GM18507 (cell line): ENCODE measurements at regions not wholly inside any gene's neighbourhood (a gene's known extent, or its start where the extent isn't known, plus 50 kb on each side); places are given as distances from the start of the nearest gene placed in this dataset.
"Not testable (repeated sequence)": the region's sequence is repeated elsewhere in the genome, so short reads cannot be mapped to it uniquely, and the experiment has no call there.

Experiments
- DNase-seq: peaks from one replicate; pipeline ENCODE4 v3.0.0; 2011; ENCODE audit warnings: low read depth; ENCODE audit not compliant: insufficient read length; ENCODE audit errors: extremely low spot score
- FAIRE-seq: peaks from 2 replicates; lab custom pipeline; 2011; peaks lifted over from hg19 to GRCh38; lab: Jason Lieb, UNC

DNA sequence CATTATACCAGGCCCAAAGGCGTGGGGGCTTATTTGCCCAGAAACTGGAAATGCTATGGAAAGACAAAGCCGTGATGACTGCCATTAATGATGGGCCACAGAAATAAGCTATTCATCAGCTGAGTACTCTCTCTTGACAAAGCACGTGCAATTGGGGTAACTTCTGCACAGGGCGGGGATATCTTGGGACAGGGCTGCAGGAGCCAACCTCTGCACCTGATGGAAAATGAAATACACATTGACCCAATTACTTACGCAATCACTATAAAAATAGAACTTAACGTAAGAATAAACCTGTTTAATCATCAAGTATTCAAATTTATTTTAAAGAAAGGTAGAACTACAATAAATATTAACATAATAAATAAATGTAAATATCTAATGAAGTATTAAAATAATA, 180.1 kb upstream of the NTF3 start:
- no peak for DNase-seq
- no peak for FAIRE-seq

GRCh38 chr12:5254703-5255102, 177.2 kb upstream of the NTF3 start:
- FAIRE-seq (no peak), DNase-seq (no peak)

DNA sequence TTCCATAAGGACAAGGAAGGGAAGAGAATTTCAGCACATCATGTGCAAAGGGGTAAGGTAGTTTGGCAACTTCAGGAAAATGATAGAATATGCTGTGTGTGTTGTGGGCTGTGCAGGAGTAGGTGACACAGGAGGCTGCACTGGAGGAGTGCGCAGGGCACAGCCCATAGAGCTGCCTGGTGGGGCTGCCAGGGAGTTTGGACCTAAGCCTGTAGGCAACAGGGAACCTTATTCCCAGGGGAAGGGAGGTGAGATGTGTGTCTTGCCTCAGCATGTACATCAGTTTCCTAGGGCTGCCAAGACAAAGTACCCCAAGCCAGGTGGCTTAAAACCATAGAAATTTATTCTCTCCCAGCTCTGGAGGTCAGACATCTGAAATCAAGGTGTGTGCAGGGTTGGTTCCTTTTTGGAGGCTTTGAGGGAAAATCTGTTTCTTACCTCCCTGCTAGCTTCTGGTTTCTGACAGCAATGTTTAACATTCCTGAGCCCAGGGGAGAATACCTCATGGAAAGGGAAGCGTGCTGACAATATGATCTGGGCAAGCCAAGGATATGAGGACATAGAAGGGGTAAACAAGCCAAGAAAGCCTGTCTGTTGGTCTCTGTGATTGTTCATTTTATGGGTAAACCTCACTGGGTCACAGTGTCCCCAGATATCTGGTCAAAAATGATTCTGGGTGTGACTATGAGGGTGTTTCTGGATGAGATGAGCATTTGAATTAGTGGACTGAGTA, 174.0 kb upstream of the NTF3 start:
- DNase-seq (no peak), FAIRE-seq (no peak)

DNA sequence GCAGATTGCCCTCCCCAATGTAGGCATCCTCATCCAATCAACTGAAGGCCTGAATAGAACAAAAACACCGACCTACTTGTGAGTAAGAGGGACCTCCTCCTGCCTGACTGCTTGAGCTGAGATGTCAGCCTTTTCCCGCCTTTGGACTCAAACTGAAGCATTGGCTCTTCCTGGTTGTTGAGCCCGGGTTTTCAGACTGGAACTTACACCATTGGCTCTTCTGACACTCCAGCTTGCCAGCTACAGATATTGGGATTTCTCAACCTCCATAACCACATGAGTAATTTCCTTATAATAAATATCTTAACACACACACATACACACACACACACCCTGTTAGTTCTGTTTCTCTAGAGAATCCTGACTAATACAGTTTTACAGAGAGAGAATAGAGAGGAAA, 173.4 kb upstream of the NTF3 start:
- DNase-seq (no peak), FAIRE-seq (no peak)

DNA sequence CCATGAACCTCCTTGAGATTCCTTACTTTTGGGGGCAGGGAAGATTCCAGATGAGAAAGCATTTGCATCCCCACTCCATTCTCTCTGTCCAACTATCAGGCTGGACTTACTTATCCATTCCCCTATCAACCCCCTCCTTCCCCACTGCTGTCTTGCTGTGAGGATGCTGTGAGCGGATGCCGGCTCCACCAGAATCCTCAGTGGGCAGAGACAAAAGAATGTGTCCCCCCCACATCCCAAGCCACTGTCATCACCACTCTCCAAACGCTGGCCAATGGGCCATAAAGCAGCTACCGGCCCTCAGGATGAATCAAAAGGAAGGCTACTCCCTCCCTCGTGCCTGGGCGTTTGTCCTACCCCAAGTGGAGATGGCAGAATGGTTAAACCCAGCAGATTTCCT, 173.0 kb upstream of the NTF3 start:
- DNase-seq (no peak), FAIRE-seq (no peak)

- DNase-seq (no peak), FAIRE-seq (no peak)
Measured at GRCh38 chr12:5259523-5259922, 172.4 kb upstream of the NTF3 start.

- DNase-seq, result no peak
- no peak for FAIRE-seq
Measured at GRCh38 chr12:5260086-5260485, 171.8 kb upstream of the NTF3 start.

- FAIRE-seq, result no peak
- DNase-seq, result no peak
Measured at GRCh38 chr12:5260591-5261086, 171.3 kb upstream of the NTF3 start.

- FAIRE-seq, result no peak
- no peak for DNase-seq
Measured at GRCh38 chr12:5262450-5262849, 169.5 kb upstream of the NTF3 start.

- no peak for DNase-seq
- no peak for FAIRE-seq
Measured at GRCh38 chr12:5262885-5263284, 169.0 kb upstream of the NTF3 start.

GRCh38 chr12:5264006-5264405, 167.9 kb upstream of the NTF3 start:
- FAIRE-seq (no peak), DNase-seq (no peak)

DNA sequence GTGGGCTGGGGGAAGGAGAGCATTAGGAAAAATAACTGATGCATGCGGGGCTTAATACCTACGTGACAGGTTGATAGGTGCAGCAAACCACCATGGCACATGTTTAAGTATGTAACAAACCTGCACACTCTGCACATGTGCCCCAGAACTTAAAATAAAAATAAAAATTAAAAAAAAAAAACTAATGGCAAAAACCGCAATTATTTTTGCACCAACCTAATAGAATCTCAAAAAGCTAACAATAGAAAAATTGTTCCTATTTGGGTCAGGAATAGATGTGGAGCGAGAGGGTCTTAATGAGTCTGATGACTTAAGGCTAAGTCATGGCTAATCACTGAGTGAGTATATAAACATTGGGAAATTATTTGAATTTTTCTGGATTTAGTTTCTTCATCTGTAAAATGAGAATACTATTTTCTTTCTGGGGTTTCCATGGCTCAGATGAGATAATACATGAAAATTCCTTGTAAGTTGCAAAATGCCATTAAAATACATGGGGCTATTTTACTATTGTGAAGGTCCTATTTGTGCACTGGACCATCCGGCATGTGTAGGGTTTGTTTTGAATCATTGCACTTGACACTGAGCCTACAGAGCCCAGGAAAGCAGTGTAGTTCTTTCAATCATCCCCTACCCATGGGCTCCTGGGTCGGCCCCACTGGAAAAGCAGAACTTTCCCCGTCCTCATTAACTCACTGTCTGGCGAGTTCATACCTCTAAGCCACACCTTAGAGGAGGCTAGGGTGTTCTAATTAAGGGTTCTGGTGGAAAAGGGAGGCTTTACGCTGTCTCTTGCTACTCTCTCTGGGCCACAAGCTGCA, 164.1 kb upstream of the NTF3 start:
- no peak for DNase-seq
- FAIRE-seq, result no peak

- FAIRE-seq (no peak), DNase-seq (no peak)
Measured at GRCh38 chr12:5268424-5269210, 163.3 kb upstream of the NTF3 start.

DNA sequence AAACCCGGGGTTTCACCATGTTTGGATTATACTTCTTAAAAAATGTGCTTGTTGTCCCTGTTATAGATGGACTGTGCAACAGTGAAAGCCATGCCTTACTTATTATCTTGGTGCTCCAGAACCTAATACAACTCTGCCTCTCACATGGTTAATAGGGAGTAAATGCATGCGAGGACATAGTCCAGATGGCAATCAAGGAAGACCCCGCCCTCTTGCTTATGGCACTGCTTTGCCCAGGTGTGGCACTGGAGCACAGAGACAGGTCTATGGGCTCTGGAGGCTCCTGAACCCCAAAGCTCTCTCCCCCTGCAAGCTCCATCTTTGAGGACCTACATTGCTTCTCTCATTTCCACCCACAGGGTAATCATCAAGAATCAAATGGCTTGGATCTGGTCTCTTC, 162.1 kb upstream of the NTF3 start:
- FAIRE-seq (no peak), DNase-seq (no peak)

GRCh38 chr12:5272018-5272785, 159.7 kb upstream of the NTF3 start:
- no peak for DNase-seq

DNA sequence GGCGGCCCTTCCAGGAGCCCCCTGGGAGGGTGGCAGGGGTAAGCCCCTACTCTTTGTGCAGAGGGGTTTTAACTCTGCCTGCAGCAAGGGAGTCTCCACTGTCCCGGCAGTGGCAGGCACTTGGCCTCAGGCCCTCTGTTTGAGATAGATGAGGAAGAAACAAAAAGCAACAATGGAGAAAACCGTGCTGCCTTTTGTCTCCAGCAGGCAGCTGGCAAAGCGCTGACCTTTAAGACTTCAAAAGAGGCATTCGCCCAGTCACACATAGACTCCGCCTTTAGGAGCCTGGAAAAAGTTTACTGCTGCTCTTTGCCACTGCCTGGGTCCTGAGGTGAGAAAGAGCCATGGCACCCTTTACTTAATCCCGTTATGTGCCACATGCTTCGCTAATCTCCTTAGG, 158.2 kb upstream of the NTF3 start:
- FAIRE-seq (no peak), DNase-seq (no peak)

More at GRCh38 chr12:5272018-5272785, 159.7 kb upstream of the NTF3 start:
- FAIRE-seq, result no peak

GRCh38 chr12:5276327-5276880, 155.5 kb upstream of the NTF3 start:
- FAIRE-seq (no peak), DNase-seq (no peak)

- DNase-seq (no peak), FAIRE-seq (no peak)
Measured at GRCh38 chr12:5280086-5280485, 151.8 kb upstream of the NTF3 start.

- DNase-seq, FAIRE-seq: not testable (repeated sequence)
Measured at GRCh38 chr12:5290368-5290767, 141.5 kb upstream of the NTF3 start.
